OCI-LY7 (cell line): ENCODE measurements at regions not wholly inside any gene's neighbourhood (a gene's known extent, or its start where the extent isn't known, plus 50 kb on each side); places are given as distances from the start of the nearest gene placed in this dataset.

Experiments used
- BruUV-seq: library from RNA; stranded (reverse); fragments of 400-500 nt; replicated peaks from 2 replicates; lab custom pipeline; 2021; lab: Mats Ljungman, UMichigan
- CTCF ChIA-PET: fragments of 300-600 bp; sonication (Branson Sonifier 250); formaldehyde crosslinking; loops from one replicate; lab custom pipeline; 2022; ENCODE audit warnings: antibody characterized with exemption; ENCODE audit not compliant: unreplicated experiment; lab: Charles Lee
- POLR2A ChIA-PET: fragments of 300-600 bp; sonication (Branson Sonifier 250); formaldehyde crosslinking; loops from one replicate; lab custom pipeline; 2022; ENCODE audit warnings: antibody characterized with exemption; lab: Charles Lee
- DNase-seq: peaks from one replicate; pipeline ENCODE4 v3.0.0-alpha.2; 2015; ENCODE audit warnings: low spot score
- H2AFZ ChIP-seq: fragments of 200-600 bp; sonication (generic), shearing (Covaris generic); 2 replicates; pipeline ENCODE4 v1.6.1; 2014; ENCODE audit warnings: mild to moderate bottlenecking, antibody characterized with exemption, low read length, moderate library complexity
- H3K27ac ChIP-seq: fragments of 200-600 bp; sonication (generic); 2 replicates; pipeline ENCODE4 v1.5.1; 2014; ENCODE audit warnings: mixed run types, low read depth, mild to moderate bottlenecking, moderate library complexity, low read length, inconsistent platforms; ENCODE audit not compliant: poor library complexity, severe bottlenecking
- H3K36me3 ChIP-seq: fragments of 200-600 bp; sonication (generic); 2 replicates; pipeline ENCODE4 v1.6.1; 2014; ENCODE audit warnings: mild to moderate bottlenecking, antibody characterized with exemption, low read length, moderate library complexity, mixed read lengths; ENCODE audit not compliant: insufficient read depth
- H3K4me1 ChIP-seq: fragments of 200-600 bp; sonication (generic); 2 replicates; pipeline ENCODE4 v1.5.1; 2014; ENCODE audit warnings: mild to moderate bottlenecking, low read length; ENCODE audit not compliant: insufficient read depth, poor library complexity, severe bottlenecking
- H3K4me2 ChIP-seq: fragments of 200-600 bp; sonication (generic); 2 replicates; pipeline ENCODE4 v1.6.1; 2014; ENCODE audit warnings: mild to moderate bottlenecking, low read length
- H3K4me3 ChIP-seq: fragments of 200-600 bp; sonication (generic); 2 replicates; pipeline ENCODE4 v1.5.1; 2014; ENCODE audit warnings: mild to moderate bottlenecking, low read depth, low read length; ENCODE audit not compliant: poor library complexity, severe bottlenecking
- H3K79me2 ChIP-seq: fragments of 200-600 bp; sonication (generic); 2 replicates; pipeline ENCODE4 v1.6.1; 2016; ENCODE audit warnings: low read depth, mild to moderate bottlenecking, low read length, moderate library complexity, mixed read lengths; ENCODE audit not compliant: insufficient read depth
- H3K9me2 ChIP-seq: fragments of 200-600 bp; sonication (generic); 2 replicates; pipeline ENCODE4 v1.6.1; 2016; ENCODE audit warnings: mild to moderate bottlenecking, low read length, mixed read lengths; ENCODE audit not compliant: insufficient read depth
- H3K9me3 ChIP-seq: fragments of 200-600 bp; sonication (generic); 2 replicates; pipeline ENCODE4 v1.6.1; 2014; ENCODE audit warnings: mild to moderate bottlenecking, mixed run types, low read length, mixed read lengths
- H4K20me1 ChIP-seq: fragments of 200-600 bp; sonication (generic); 2 replicates; pipeline ENCODE4 v1.6.1; 2014; ENCODE audit warnings: mild to moderate bottlenecking, antibody characterized with exemption, low read length, moderate library complexity, mixed read lengths; ENCODE audit not compliant: insufficient read depth
- CTCF ChIP-seq: fragments of 200-600 bp; sonication (generic); conservative IDR thresholded peaks from 2 replicates; pipeline ENCODE4 v1.5.1; 2014; ENCODE audit warnings: mild to moderate bottlenecking, antibody characterized with exemption, low read length, moderate library complexity, mixed read lengths
- EZH2phosphoT487 ChIP-seq: fragments of 200-600 bp; sonication (generic); IDR thresholded peaks from 2 replicates; pipeline ENCODE4 v1.6.1; 2018; ENCODE audit warnings: low read depth, borderline replicate concordance, mild to moderate bottlenecking, mixed run types, antibody characterized with exemption, low read length, moderate library complexity, mixed read lengths
- intact Hi-C: fragments of 100-400 bp; cut with micrococcal nuclease; formaldehyde crosslinking; loops from one replicate; pipeline ENCODE4 v1.10.0; 2022; ENCODE audit not compliant: unreplicated experiment

- no peaks in the 10 kb centered on the region for H3K36me3 ChIP-seq
- H3K4me2 ChIP-seq: no peak overlapping the region
- H4K20me1 ChIP-seq: no peaks in the 10 kb centered on the region
- H3K9me2 ChIP-seq: no peaks in the 10 kb centered on the region
- no peaks in the 10 kb centered on the region for H3K4me1 ChIP-seq
- POLR2A ChIA-PET: no interaction called here
- DNase-seq: no peak
- CTCF ChIA-PET: no interaction called here
- no peak overlapping the region for H3K27ac ChIP-seq
- no TSS peak for BruUV-seq
- H3K79me2 ChIP-seq: no peaks in the 10 kb centered on the region
- TF ChIP-seq EZH2phosphoT487: no peak
- TF ChIP-seq CTCF: no peak
- intact Hi-C loops: no loop called here
- H2AFZ ChIP-seq: no peak overlapping the region
- H3K4me3 ChIP-seq: no peak overlapping the region
- no peaks in the 10 kb centered on the region for H3K9me3 ChIP-seq
These were observed 906.5 kb downstream of the FAT4 start for GRCh38 chr4:126221282-126221681.

GRCh38 chr4:126221717-126222340 lies 907.1 kb downstream of the FAT4 start:
- ChIA-PET CTCF (no interaction called here), POLR2A (no interaction called here)
- H3K79me2 ChIP-seq: no peaks in the 10 kb centered on the region
- no peak overlapping the region for H3K4me3 ChIP-seq
- H3K9me3 ChIP-seq: no peaks in the 10 kb centered on the region
- no peak overlapping the region for H3K27ac ChIP-seq
- H2AFZ ChIP-seq: no peak overlapping the region
- no peaks in the 10 kb centered on the region for H4K20me1 ChIP-seq
- no peaks in the 10 kb centered on the region for H3K4me1 ChIP-seq
- no peaks in the 10 kb centered on the region for H3K36me3 ChIP-seq
- no TSS peak for BruUV-seq
- H3K9me2 ChIP-seq: no peaks in the 10 kb centered on the region
- no peak overlapping the region for H3K4me2 ChIP-seq
- DNase-seq: no peak
- TF ChIP-seq CTCF: no peak
- no peak for TF ChIP-seq EZH2phosphoT487
- intact Hi-C loops: no loop called here

- Histone ChIP-seq H3K9me3 (no peaks in the 10 kb centered on the region), H3K4me3 (no peak overlapping the region), H3K9me2 (no peaks in the 10 kb centered on the region), H3K27ac (no peak overlapping the region), H2AFZ (no peak overlapping the region), H4K20me1 (no peaks in the 10 kb centered on the region), H3K79me2 (no peaks in the 10 kb centered on the region), H3K4me1 (no peaks in the 10 kb centered on the region), H3K36me3 (no peaks in the 10 kb centered on the region), H3K4me2 (no peak overlapping the region)
- BruUV-seq: no TSS peak
- intact Hi-C loops: no loop called here
- TF ChIP-seq CTCF (peak; percentile 75), EZH2phosphoT487 (no peak)
- DNase-seq: no peak
- POLR2A ChIA-PET: interaction anchor here (0.5 to 0.7 kb wide), 2 partner anchors 1005 to 1083 kb away, joined by 3 read pairs; no protein-coding TSS in a partner anchor
- CTCF ChIA-PET: no interaction called here
These were observed 909.1 kb downstream of the FAT4 start for GRCh38 chr4:126223784-126224407.
